GM18858 (cell line): ENCODE measurements at regions not wholly inside any gene's neighbourhood (a gene's known extent, or its start where the extent isn't known, plus 50 kb on each side); places are given as distances from the start of the nearest gene placed in this dataset.
A peak's percentile ranks its signal among the peaks of the same experiment; 100 is the strongest.

Experiments
- ATAC-seq: cut with Tn5 transposase; IDR thresholded peaks from one replicate; pipeline ENCODE4 v1.9.1; 2021; ENCODE audit not compliant: unreplicated experiment

GRCh38 chr2:118223511-118223991 lies 135.3 kb downstream of the INSIG2 start:
- no peak for ATAC-seq

- no peak for ATAC-seq
Observed at GRCh38 chr2:118222672-118223421, 134.6 kb downstream of the INSIG2 start.

- no peak for ATAC-seq
Observed at GRCh38 chr2:118222273-118222594, 134.0 kb downstream of the INSIG2 start.

DNA sequence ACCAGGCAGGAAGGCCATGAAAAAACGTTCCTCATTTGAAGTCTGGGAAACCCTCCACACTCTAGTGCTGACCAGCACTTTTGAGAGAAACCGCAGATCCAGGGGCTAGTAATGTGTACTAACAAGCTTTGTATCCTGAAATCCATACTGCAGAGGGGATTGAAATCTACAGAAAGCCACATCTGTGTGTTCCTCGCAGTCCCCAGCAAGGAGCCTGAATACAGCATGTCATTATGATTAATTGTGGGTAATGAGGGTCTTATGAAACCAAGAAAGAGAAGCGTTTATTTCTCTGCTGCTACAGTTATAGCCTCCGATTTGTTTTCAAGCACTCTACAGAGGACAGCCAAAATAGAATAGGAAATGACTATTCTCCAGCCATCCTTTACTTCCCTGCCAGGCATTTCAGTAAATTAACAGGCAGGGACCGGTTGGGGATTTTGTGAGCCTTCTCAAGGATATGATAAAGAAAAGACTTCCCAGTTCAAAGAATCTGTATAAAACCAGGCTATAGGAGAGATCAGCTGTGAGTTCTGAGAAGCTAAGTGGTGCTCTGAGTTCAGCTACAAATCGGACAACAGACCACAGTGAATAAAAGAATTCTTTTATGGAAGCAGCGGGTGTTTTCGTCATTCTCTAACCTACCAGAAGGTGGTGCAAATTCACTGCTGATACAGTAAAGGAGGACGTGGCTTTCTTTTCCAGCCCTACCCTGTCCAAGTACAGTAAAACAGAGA lies 133.4 kb downstream of the INSIG2 start:
- ATAC-seq = peak; percentile 54

DNA sequence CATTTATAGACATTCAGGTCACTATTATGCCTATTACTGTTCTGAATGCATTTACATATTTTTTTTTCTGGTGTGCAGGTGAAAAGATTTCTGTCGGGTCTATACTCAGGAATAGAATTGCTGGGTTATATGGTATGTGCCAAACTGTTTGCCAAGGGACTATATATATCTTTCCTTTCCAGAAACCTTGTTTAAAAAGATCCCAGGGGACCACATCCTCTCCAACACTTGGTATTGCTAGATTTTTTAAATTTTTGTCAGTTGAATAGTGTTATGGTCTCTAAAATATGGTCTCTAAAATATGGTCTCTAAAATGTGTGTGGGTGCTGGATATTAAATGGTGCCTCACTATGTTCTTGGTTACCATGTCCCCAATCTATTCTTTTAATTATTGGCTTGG lies 131.3 kb downstream of the INSIG2 start:
- no peak for ATAC-seq

DNA sequence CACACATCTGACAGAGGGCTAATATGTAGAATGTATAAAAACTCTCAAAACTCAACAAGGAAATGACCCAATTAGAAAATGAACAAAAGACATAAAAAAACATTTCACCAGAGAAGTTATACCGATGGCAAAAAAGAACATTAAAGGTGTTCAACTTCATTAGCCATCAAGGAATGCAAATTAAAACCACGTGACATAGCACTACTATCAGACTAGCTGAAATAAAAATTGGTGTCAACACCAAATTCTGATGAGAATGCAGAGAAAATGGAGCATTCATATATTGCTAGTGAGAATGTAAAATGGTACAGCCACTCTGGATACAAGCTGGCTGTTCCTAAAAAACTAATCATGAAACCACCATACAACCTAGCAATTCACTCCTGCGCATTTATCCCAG lies 128.0 kb downstream of the INSIG2 start:
- ATAC-seq = no peak

DNA sequence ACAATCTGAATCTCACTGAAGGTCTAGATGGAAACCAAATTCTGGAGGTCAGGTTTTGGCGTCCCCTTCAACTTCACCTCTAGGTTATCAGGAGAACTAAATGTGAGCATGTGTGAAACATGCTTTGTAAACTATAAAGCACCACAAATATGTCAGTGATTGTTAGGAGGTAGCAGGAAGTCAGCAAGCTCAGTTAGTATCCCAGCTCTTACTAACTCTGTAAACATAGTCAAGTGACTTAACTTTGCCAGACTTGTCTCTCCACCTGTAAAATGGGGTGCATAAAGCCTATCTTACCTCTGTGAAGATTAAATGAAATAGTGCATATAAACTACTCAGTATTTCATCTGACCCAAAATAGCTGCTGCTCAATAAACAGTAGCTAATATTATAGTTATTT lies 121.5 kb downstream of the INSIG2 start:
- ATAC-seq = no peak

GRCh38 chr2:118207889-118208288 lies 119.6 kb downstream of the INSIG2 start:
- no peak for ATAC-seq

DNA sequence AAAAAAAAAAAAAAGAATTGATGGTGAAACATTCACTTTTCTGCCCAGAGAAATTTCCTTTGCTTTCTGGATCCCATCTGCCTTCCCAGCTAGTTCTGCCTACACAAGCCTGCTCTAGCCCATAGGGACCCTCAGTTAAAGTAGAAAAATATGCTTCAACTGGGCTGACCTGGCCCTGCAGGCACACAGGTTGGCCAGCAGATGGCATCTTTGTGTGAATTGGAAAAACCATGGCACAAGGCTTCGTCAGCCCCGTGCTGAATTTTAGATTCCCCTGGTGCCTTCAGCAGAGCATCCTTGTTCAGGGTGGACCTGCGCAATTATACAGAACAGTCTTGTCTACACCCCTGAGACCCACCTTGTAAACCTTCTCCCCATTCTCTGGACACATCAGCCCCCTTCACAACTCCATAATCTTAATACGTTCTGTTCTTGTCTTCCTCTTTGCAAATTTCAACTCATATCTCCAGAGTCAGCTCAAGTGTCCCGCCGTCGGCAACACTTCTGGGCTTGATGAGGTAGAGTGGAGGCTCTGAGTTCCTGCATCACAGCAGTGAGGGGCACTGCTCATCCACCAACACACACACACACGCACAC lies 114.5 kb downstream of the INSIG2 start:
- peak; percentile 85 for ATAC-seq

DNA sequence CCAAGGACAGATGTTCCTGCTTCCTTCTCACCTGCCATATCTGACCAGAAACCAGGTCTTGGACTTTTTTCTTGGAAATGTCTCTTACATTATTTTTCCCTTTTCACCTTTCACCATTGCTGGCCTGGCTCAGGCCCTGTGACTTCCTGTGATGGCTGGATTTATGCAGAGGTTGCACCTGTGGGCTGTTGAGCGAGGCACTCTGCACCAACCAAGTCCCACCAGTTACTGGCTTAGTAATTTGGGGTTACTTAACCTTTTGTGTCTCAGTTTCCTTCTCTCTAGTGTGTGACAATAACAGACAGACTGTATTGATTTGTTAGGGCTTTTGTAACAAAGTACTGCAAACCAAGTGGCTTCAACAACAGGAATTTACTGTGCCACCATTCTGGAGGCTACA lies 110.0 kb downstream of the INSIG2 start:
- no peak for ATAC-seq

DNA sequence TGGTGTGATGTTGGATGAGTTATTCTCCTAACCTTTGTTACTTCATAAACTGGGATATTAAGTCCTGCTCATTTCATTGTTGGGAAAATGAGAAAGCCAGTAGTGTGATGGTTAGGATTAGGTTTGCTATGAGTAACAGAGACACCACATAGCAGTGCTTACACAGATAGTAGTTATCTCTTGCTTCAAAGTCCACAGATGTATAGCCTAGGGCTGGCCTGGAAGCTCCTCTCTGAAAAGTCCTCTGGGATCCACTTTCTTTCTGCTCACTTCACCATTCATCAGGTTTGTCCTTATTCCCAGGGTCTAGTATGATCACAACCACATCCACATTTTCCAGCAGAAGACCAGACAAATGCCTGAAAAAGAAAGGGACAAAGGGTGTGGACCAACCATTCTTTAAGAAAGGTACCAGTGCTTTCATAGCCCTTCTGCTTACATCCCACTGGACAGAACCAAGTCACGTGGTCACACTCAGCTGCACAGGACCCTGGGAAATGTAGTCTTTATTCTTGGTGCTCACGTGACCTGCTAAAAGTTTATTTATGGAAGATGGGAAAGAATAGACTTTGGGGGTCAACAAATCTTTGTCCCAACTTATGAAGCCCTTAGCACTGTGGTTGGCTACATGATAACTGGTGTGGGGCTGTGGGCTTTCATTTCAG lies 108.9 kb downstream of the INSIG2 start:
- no peak for ATAC-seq

GRCh38 chr2:118190474-118190873 lies 102.2 kb downstream of the INSIG2 start:
- ATAC-seq = no peak

- ATAC-seq = no peak
Observed at GRCh38 chr2:118186858-118187254, 98.6 kb downstream of the INSIG2 start.

GRCh38 chr2:118186110-118186857 lies 98.0 kb downstream of the INSIG2 start:
- peak; percentile 87 for ATAC-seq

DNA sequence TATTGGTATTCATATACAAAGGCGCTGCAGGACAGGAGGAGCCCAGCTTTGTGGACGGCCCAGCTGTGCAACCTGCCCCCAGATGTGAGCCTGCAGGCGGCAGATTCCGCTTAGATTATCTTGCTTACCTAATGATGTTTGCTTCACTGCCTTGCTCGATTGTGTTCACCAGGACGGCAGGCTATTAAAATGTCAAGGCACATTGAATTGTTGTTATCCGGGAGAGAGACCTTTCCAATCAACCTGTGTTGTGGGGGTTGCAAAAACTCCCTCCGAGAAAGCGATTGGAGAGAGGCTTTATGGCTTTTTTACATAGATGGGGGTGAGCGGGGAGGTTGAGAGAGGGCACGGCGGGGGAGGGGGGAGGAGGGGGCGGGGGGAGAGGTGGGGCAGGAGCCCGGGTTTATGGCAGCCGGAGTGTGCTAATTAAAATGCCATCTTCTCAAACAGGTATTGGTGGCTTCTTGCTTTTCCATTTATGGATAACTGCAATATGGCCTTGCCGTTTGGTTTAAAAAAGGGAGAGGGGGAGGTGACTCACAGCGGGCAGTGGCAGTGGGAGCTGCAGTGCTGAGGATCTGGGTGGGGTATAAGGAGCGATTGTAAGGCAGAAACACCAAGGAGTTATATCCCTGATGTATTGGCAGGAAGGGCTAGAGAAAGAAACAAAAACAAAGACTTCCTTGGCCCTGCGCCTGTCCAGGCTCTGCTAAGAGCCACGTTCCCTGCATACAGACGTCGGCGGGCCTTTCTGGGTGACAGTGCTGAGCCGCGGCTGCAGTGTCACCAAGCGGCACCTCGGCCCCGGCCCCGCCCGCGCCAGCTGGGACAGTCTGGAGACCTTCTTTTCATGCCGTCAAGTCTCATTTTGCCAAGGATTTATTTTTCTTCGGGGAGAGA lies 97.2 kb downstream of the INSIG2 start:
- ATAC-seq = peak; percentile 48

DNA sequence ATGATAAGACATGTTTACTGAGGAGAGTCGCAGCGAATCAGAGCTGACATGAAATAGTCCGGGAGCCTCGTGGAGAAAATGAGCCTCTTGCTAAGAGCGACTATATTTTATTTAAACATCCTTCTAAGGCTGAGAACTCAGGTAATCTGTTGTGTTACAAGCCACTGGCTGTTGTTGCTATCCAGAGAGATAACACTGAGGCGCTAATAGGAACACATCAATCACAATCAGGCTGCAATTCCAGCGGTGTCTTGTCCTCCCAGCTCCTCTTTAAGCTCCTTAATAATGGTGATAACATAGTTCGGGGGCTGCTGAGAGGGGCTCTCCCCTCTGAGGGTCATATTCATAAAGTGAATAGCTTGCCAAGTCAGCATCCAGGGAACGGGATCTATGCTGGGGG lies 95.1 kb downstream of the INSIG2 start:
- no peak for ATAC-seq

GRCh38 chr2:118179445-118179844 lies 91.2 kb downstream of the INSIG2 start:
- ATAC-seq = no peak

GRCh38 chr2:118177884-118178283 lies 89.6 kb downstream of the INSIG2 start:
- ATAC-seq = no peak

DNA sequence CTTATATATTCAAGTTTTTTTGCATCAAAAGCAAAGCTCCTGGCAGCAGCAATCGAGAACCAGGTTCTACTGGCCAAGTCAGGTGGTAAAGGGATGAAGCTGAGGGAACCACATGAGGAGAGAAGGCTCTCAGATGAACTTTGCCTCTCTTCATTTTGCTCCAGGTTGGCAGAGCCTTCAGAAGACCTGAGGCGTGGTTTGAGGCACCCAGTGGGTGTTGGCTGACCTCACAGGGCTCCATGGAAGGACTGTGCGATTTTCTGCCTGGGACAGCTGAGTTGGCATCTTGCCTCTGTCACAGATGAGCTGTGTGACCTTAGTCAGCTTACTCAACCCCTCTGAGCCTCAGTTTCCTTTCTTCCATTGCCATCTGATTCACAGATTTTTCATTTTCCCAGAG lies 89.0 kb downstream of the INSIG2 start:
- no peak for ATAC-seq

GRCh38 chr2:118176601-118177000 lies 88.3 kb downstream of the INSIG2 start:
- no peak for ATAC-seq
